Hepatocyte (in vitro differentiated cells): ENCODE measurements at regions not wholly inside any gene's neighbourhood (a gene's known extent, or its start where the extent isn't known, plus 50 kb on each side); places are given as distances from the start of the nearest gene placed in this dataset.

Experiments
- DNase-seq: peaks from one replicate; pipeline ENCODE4 v3.0.0-alpha.2; 2016; ENCODE audit warnings: low spot score
- H2AFZ ChIP-seq: fragments of 200-600 bp; sonication (generic); 2 replicates; pipeline ENCODE4 v1.6.0; 2016; ENCODE audit warnings: antibody characterized with exemption, mild to moderate bottlenecking
- H3K27ac ChIP-seq: fragments of 200-600 bp; sonication (generic); 2 replicates; pipeline ENCODE4 v1.5.1; 2016; ENCODE audit warnings: mild to moderate bottlenecking
- H3K27me3 ChIP-seq: fragments of 200-600 bp; sonication (generic); 2 replicates; pipeline ENCODE4 v1.6.1; 2016
- H3K36me3 ChIP-seq: fragments of 200-600 bp; sonication (generic); replicated peaks from 2 replicates; pipeline ENCODE4 v1.5.1; 2016; ENCODE audit warnings: low read depth; ENCODE audit not compliant: insufficient read depth
- H3K4me1 ChIP-seq: fragments of 200-600 bp; sonication (generic); 2 replicates; pipeline ENCODE4 v1.5.1; 2016; ENCODE audit warnings: mild to moderate bottlenecking, moderate library complexity; ENCODE audit not compliant: insufficient read depth
- H3K4me2 ChIP-seq: fragments of 200-600 bp; sonication (generic); 2 replicates; pipeline ENCODE4 v1.6.0; 2016
- H3K4me3 ChIP-seq: fragments of 200-600 bp; sonication (generic); 2 replicates; pipeline ENCODE4 v1.5.1; 2016; ENCODE audit warnings: mild to moderate bottlenecking
- H3K79me2 ChIP-seq: fragments of 200-600 bp; sonication (generic); 2 replicates; pipeline ENCODE4 v1.6.0; 2017; ENCODE audit warnings: mild to moderate bottlenecking
- H3K9me2 ChIP-seq: fragments of 200-600 bp; sonication (generic); replicated peaks from 2 replicates; pipeline ENCODE4 v1.6.0; 2017; ENCODE audit warnings: mild to moderate bottlenecking; ENCODE audit not compliant: insufficient read depth
- H3K9me3 ChIP-seq: fragments of 200-600 bp; sonication (generic); 2 replicates; pipeline ENCODE4 v1.5.1; 2016; ENCODE audit warnings: low read depth, mild to moderate bottlenecking
- H4K20me1 ChIP-seq: fragments of 200-600 bp; sonication (generic); 2 replicates; pipeline ENCODE4 v1.6.0; 2016; ENCODE audit warnings: mild to moderate bottlenecking; ENCODE audit not compliant: insufficient read depth, poor library complexity, severe bottlenecking
- EZH2 ChIP-seq: fragments of 200-600 bp; sonication (generic); IDR thresholded peaks from 2 replicates; pipeline ENCODE4 v1.6.1; 2016; ENCODE audit warnings: antibody characterized with exemption, mild to moderate bottlenecking, borderline replicate concordance
- EZH2phosphoT487 ChIP-seq: fragments of 200-600 bp; sonication (generic); IDR thresholded peaks from one replicate; pipeline ENCODE4 v1.6.1; 2018; ENCODE audit warnings: antibody characterized with exemption, mild to moderate bottlenecking, low read depth, moderate library complexity; ENCODE audit not compliant: unreplicated experiment, severe bottlenecking
- WGBS: methylation state at CpG from one replicate; pipeline ENCODE4 v1.1.6; 2016; ENCODE audit warnings: low lambda C conversion rate; ENCODE audit errors: missing lambda C conversion rate; 5-methylcytosine and 5-hydroxymethylcytosine counted together
- TF ChIP-seq, protein P1 (sequence below): fragments of 200-600 bp; sonication (generic); IDR thresholded peaks from 2 replicates; pipeline ENCODE4 v1.5.1; 2016; ENCODE audit warnings: antibody characterized with exemption, mild to moderate bottlenecking; ENCODE audit not compliant: poor library complexity

GRCh38 chr1:30045304-30046090 is 677.9 kb downstream of the MATN1 start:
- no peak overlapping the region for H3K4me3 ChIP-seq
- H3K36me3 ChIP-seq = no peaks in the 10 kb centered on the region
- H3K4me1 ChIP-seq = no peaks in the 10 kb centered on the region
- no peaks in the 10 kb centered on the region for H4K20me1 ChIP-seq
- no peaks in the 10 kb centered on the region for H3K9me2 ChIP-seq
- DNase-seq = no peak
- H3K79me2 ChIP-seq = no peaks in the 10 kb centered on the region
- no peak for TF ChIP-seq EZH2
- TF ChIP-seq, protein P1, sequence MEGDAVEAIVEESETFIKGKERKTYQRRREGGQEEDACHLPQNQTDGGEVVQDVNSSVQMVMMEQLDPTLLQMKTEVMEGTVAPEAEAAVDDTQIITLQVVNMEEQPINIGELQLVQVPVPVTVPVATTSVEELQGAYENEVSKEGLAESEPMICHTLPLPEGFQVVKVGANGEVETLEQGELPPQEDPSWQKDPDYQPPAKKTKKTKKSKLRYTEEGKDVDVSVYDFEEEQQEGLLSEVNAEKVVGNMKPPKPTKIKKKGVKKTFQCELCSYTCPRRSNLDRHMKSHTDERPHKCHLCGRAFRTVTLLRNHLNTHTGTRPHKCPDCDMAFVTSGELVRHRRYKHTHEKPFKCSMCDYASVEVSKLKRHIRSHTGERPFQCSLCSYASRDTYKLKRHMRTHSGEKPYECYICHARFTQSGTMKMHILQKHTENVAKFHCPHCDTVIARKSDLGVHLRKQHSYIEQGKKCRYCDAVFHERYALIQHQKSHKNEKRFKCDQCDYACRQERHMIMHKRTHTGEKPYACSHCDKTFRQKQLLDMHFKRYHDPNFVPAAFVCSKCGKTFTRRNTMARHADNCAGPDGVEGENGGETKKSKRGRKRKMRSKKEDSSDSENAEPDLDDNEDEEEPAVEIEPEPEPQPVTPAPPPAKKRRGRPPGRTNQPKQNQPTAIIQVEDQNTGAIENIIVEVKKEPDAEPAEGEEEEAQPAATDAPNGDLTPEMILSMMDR = no peak
- H3K27me3 ChIP-seq = no peaks in the 10 kb centered on the region
- H3K4me2 ChIP-seq = no peak overlapping the region
- no peaks in the 10 kb centered on the region for H3K9me3 ChIP-seq
- H3K27ac ChIP-seq = no peak overlapping the region
- no peak overlapping the region for H2AFZ ChIP-seq
- WGBS = 89% methylated on average over 4 of the region's 4 CpGs

GRCh38 chr1:30044656-30045144 is 678.7 kb downstream of the MATN1 start:
- Histone ChIP-seq H3K9me2 (no peaks in the 10 kb centered on the region), H3K9me3 (no peaks in the 10 kb centered on the region), H3K4me1 (peaks cover 3% of the 10 kb centered on the region), H3K36me3 (no peaks in the 10 kb centered on the region), H3K27me3 (no peaks in the 10 kb centered on the region), H3K4me2 (no peak overlapping the region), H4K20me1 (no peaks in the 10 kb centered on the region), H3K79me2 (no peaks in the 10 kb centered on the region), H2AFZ (no peak overlapping the region), H3K4me3 (no peak overlapping the region), H3K27ac (no peak overlapping the region)
- TF ChIP-seq EZH2 = no peak
- TF ChIP-seq, protein P1 = no peak
- no peak for TF ChIP-seq EZH2phosphoT487
- 100% methylated on average over 2 of the region's 2 CpGs for WGBS
- DNase-seq = no peak

DNA sequence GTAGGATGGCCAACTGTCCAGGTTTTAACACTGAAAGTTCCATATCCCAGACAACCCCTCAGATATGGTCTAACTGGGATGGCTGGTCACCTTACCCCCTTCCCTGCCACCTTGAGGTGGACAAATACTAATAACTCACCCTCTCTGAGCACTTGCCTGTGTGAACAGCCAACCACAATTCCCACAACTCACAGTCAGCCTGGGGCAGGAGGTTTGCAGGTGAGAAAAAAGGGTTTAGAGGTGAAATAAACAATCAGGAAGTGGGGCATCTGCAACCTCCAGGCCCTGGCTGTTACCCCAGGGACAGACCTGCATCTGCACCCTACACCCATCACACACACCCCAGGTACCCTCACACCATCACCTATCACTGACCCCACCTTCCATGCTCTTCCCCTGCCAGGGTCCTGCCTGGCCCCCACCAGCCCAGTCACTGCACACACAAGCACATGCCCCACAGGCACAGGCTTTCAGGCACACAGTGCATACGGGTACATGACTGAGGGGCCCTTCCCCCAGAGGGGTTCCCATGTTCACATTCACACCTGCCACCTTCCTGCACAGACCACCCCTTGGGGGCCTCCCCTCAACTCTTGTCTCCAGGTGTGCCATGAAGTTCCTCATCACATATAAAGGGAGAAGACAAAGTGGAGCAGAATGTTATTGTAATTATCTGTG is 679.5 kb downstream of the MATN1 start:
- H4K20me1 ChIP-seq = no peaks in the 10 kb centered on the region
- WGBS = 71% methylated on average over 1 of the region's 1 CpG
- H3K4me1 ChIP-seq = peaks cover 9% of the 10 kb centered on the region
- no peak for DNase-seq
- H3K9me3 ChIP-seq = no peaks in the 10 kb centered on the region
- no peak overlapping the region for H3K4me2 ChIP-seq
- H3K27ac ChIP-seq = no peak overlapping the region
- TF ChIP-seq, protein P1 = no peak
- TF ChIP-seq EZH2phosphoT487 = no peak
- TF ChIP-seq EZH2 = no peak
- H3K79me2 ChIP-seq = no peaks in the 10 kb centered on the region
- no peak overlapping the region for H2AFZ ChIP-seq
- H3K9me2 ChIP-seq = no peaks in the 10 kb centered on the region
- H3K36me3 ChIP-seq = no peaks in the 10 kb centered on the region
- no peak overlapping the region for H3K4me3 ChIP-seq
- no peaks in the 10 kb centered on the region for H3K27me3 ChIP-seq
